Liver (tissue), 3 donors: ENCODE measurements at regions not wholly inside any gene's neighbourhood (a gene's known extent, or its start where the extent isn't known, plus 50 kb on each side); places are given as distances from the start of the nearest gene placed in this dataset.

ENCODE experiments used
- ATF3 ChIP-seq: IDR thresholded peaks from 2 replicates; pipeline ENCODE4 v1.6.1; 2016; ENCODE audit warnings: antibody characterized with exemption
- FOXA1 ChIP-seq: IDR thresholded peaks from 2 replicates; pipeline ENCODE4 v1.6.1; 2016; ENCODE audit warnings: antibody characterized with exemption
- GABPA ChIP-seq, 2 donors: IDR thresholded peaks in 1 of 2; conservative IDR thresholded peaks in 1 of 2; 2 replicates each; pipeline ENCODE4 v1.6.1; 2016; ENCODE audit warnings: antibody characterized with exemption in 2 of 2, mild to moderate bottlenecking in 1 of 2, moderate library complexity in 1 of 2
- JUND ChIP-seq, 2 donors: IDR thresholded peaks; 2 replicates each; pipeline ENCODE4 v1.6.1; 2016; ENCODE audit warnings: antibody characterized with exemption in 2 of 2
- MAX ChIP-seq: IDR thresholded peaks from 2 replicates; pipeline ENCODE4 v1.6.1; 2016; ENCODE audit warnings: antibody characterized with exemption
- TAF1 ChIP-seq: conservative IDR thresholded peaks from 2 replicates; pipeline ENCODE4 v1.6.1; 2016; ENCODE audit warnings: antibody characterized with exemption, mild to moderate bottlenecking
- YY1 ChIP-seq: IDR thresholded peaks from 2 replicates; pipeline ENCODE4 v1.6.1; 2016; ENCODE audit warnings: antibody characterized with exemption, mild to moderate bottlenecking
- TF ChIP-seq, protein P1 (sequence below): fragments of 150-350 bp; IDR thresholded peaks from 2 replicates; pipeline ENCODE4 v1.5.1; 2017; ENCODE audit warnings: improper control_type of control experiment, low read depth, low read length; ENCODE audit not compliant: missing input control
- TF ChIP-seq, protein P2 (sequence below): IDR thresholded peaks from 2 replicates; pipeline ENCODE4 v1.6.1; 2016; ENCODE audit warnings: antibody characterized with exemption, mild to moderate bottlenecking
- donor health status: healthy.
- donor health status: healthy.

DNA sequence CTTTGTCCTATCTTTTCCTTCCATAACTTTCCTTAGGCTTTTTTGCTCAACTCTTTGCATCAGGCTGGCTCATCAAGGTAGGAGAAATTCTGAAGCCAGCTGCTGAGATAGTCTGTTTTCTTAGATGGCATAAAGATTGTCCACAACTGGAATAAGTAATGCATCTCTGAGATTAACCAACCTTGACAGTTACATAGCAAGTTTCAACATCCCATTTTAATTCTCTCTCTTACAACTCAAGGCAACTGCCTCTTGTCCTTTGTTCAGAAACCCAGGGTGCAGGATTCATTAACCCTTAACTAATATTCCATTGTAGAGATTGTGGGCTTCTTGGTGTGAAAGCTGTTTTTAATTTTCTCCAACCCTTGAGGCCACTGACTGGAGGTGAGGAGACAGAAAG, 239.2 kb downstream of the LACC1 start:
- TF ChIP-seq GABPA (IDR thresholded peaks at IDR 0.05 in 1 of 2, conservative IDR thresholded peaks at IDR 0.05 in 1 of 2): no peak
- TF ChIP-seq, protein P1, sequence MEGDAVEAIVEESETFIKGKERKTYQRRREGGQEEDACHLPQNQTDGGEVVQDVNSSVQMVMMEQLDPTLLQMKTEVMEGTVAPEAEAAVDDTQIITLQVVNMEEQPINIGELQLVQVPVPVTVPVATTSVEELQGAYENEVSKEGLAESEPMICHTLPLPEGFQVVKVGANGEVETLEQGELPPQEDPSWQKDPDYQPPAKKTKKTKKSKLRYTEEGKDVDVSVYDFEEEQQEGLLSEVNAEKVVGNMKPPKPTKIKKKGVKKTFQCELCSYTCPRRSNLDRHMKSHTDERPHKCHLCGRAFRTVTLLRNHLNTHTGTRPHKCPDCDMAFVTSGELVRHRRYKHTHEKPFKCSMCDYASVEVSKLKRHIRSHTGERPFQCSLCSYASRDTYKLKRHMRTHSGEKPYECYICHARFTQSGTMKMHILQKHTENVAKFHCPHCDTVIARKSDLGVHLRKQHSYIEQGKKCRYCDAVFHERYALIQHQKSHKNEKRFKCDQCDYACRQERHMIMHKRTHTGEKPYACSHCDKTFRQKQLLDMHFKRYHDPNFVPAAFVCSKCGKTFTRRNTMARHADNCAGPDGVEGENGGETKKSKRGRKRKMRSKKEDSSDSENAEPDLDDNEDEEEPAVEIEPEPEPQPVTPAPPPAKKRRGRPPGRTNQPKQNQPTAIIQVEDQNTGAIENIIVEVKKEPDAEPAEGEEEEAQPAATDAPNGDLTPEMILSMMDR: no peak
- TF ChIP-seq ATF3: no peak
- no peak for TF ChIP-seq TAF1
- TF ChIP-seq YY1: no peak
- no peak for TF ChIP-seq JUND (IDR thresholded peaks at IDR 0.05)
- no peak for TF ChIP-seq FOXA1
- TF ChIP-seq MAX: no peak
- TF ChIP-seq, protein P2, sequence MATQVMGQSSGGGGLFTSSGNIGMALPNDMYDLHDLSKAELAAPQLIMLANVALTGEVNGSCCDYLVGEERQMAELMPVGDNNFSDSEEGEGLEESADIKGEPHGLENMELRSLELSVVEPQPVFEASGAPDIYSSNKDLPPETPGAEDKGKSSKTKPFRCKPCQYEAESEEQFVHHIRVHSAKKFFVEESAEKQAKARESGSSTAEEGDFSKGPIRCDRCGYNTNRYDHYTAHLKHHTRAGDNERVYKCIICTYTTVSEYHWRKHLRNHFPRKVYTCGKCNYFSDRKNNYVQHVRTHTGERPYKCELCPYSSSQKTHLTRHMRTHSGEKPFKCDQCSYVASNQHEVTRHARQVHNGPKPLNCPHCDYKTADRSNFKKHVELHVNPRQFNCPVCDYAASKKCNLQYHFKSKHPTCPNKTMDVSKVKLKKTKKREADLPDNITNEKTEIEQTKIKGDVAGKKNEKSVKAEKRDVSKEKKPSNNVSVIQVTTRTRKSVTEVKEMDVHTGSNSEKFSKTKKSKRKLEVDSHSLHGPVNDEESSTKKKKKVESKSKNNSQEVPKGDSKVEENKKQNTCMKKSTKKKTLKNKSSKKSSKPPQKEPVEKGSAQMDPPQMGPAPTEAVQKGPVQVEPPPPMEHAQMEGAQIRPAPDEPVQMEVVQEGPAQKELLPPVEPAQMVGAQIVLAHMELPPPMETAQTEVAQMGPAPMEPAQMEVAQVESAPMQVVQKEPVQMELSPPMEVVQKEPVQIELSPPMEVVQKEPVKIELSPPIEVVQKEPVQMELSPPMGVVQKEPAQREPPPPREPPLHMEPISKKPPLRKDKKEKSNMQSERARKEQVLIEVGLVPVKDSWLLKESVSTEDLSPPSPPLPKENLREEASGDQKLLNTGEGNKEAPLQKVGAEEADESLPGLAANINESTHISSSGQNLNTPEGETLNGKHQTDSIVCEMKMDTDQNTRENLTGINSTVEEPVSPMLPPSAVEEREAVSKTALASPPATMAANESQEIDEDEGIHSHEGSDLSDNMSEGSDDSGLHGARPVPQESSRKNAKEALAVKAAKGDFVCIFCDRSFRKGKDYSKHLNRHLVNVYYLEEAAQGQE: no peak
